ENCODE measurements at regions not wholly inside any gene's neighbourhood (a gene's known extent, or its start where the extent isn't known, plus 50 kb on each side); places are given as distances from the start of the nearest gene placed in this dataset.

GRCh38 chr12:123083661-123084571, 67.0 kb downstream of the PITPNM2 start:
- BruUV-seq (replicated peaks), result no TSS peak

More at GRCh38 chr12:123083661-123084571, 67.0 kb downstream of the PITPNM2 start:
- ATAC-seq, result no peak
- Histone ChIP-seq H2AFZ (ENCODE audit: low read depth, low read length, poor library complexity, severe bottlenecking) (no peak overlapping the region), H4K20me1 (ENCODE audit: insufficient read depth) (no peaks in the 10 kb centered on the region), H3K79me2 (ENCODE audit: insufficient read depth, low read length) (no peaks in the 10 kb centered on the region), H3K9me3 (ENCODE audit: control insufficient read depth in 1 of 2, insufficient read depth in 1 of 2, low read depth in 1 of 2, low read length in 2 of 2) (no peaks in the 10 kb centered on the region), H3K9ac (ENCODE audit: low read length) (no peak overlapping the region), H3K9me2 (ENCODE audit: insufficient read depth) (no peaks in the 10 kb centered on the region), H3K36me3 (ENCODE audit: control insufficient read depth in 1 of 2, insufficient read depth in 2 of 2, low read length in 2 of 2) (no peaks in the 10 kb centered on the region), H3K4me2 (ENCODE audit: low read length) (no peak overlapping the region), H3K27ac (ENCODE audit: low read depth, low read length) (no peak overlapping the region), H3K27me3 (ENCODE audit: insufficient read depth, low read length) (no peaks in the 10 kb centered on the region), H3K4me1 (ENCODE audit: control insufficient read depth in 1 of 2, insufficient read depth in 2 of 2, low read length in 2 of 2) (peaks cover 13 to 55% of the 10 kb centered on the region in 2 experiments), H3K4me3 (replicated peaks in 1 of 2; ENCODE audit: low read depth in 1 of 2, low read length in 2 of 2) (no peak overlapping the region)
- intact Hi-C loops (cut with micrococcal nuclease), result no loop called here
- RAD21 ChIA-PET (ENCODE audit: low non-redundant PET in 1 of 2, low total read pairs in 2 of 2, uncharacterized antibody in 2 of 2, unreplicated experiment in 2 of 2), result no interaction called here
- TF ChIP-seq POLR2A (IDR thresholded peaks at IDR 0.05; ENCODE audit: borderline replicate concordance, extremely low read depth, insufficient read depth, insufficient read length) (no peak), YY1 (IDR thresholded peaks at IDR 0.05; ENCODE audit: extremely low read depth, insufficient replicate concordance, low read depth, low read length) (no peak), SP1 (IDR thresholded peaks at IDR 0.05; ENCODE audit: low read depth) (no peak), EZH2phosphoT487 (IDR thresholded peaks at IDR 0.05; ENCODE audit: borderline replicate concordance) (no peak), CBX3 (IDR thresholded peaks at IDR 0.05; ENCODE audit: low read depth) (no peak), ZNF274 (IDR thresholded peaks at IDR 0.05; ENCODE audit: low read depth, low read length) (no peak), SIN3A (IDR thresholded peaks at IDR 0.05; ENCODE audit: low read depth) (no peak), ZBTB33 (IDR thresholded peaks at IDR 0.05; ENCODE audit: extremely low read depth, insufficient replicate concordance, low read length) (no peak), ATF3 (IDR thresholded peaks at IDR 0.05) (no peak), RAD21 (IDR thresholded peaks at IDR 0.05; ENCODE audit: low read depth) (no peak), POLR2AphosphoS5 (IDR thresholded peaks at IDR 0.05; ENCODE audit: low read depth, low read length) (no peak), CTCF (IDR thresholded peaks at IDR 0.05 in 2 of 3, conservative IDR thresholded peaks at IDR 0.05 in 1 of 3; ENCODE audit: borderline replicate concordance in 1 of 3, insufficient read depth in 1 of 3, low read depth in 2 of 3, low read length in 2 of 3) (no peak), MAX (IDR thresholded peaks at IDR 0.05) (no peak), EGR1 (IDR thresholded peaks at IDR 0.05; ENCODE audit: low read depth) (no peak), SRF (IDR thresholded peaks at IDR 0.05; ENCODE audit: low read depth) (no peak)
- no peak for DNase-seq (ENCODE audit: low read depth, low spot score)
- POLR2A ChIA-PET, result interaction anchor here (1.8 kb wide), 1 partner anchor 149 kb away, joined by 4 read pairs; the partner anchor contains the start of genes MPHOSPH9 and MTRFR
- CTCF ChIA-PET, result no interaction called here

All from HCT116 (cell line).